HG03442 (cell line): ENCODE measurements at regions not wholly inside any gene's neighbourhood (a gene's known extent, or its start where the extent isn't known, plus 50 kb on each side); places are given as distances from the start of the nearest gene placed in this dataset.
"Not testable (repeated sequence)": the region's sequence is repeated elsewhere in the genome, so short reads cannot be mapped to it uniquely, and the experiment has no call there.

Experiments
- ATAC-seq: cut with Tn5 transposase; IDR thresholded peaks from one replicate; pipeline ENCODE4 v1.9.1; 2021; ENCODE audit warnings: mild to moderate bottlenecking, moderate library complexity; ENCODE audit not compliant: unreplicated experiment

DNA sequence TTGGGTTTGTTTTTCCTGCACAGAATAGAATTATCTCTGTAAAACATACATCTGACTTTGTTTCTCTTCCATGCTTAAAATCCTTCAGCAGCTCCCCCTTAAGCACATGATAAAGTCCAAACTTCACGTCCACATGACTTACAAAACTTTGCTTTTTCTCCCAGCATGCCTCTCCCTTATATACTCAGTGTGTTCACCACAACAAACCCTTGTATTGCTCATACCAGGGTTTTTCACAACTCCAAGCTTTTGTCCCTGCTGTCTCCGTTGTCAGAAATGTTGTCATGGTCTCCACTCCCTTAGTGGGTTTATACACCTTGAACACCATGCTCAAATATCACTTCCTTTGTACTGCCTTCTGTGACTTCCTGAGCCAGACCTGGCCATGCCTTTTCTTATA is 91.1 kb upstream of the MITF start:
- no peak for ATAC-seq

- ATAC-seq = no peak
Measured at GRCh38 chr3:69647511-69648110, 91.7 kb upstream of the MITF start.

DNA sequence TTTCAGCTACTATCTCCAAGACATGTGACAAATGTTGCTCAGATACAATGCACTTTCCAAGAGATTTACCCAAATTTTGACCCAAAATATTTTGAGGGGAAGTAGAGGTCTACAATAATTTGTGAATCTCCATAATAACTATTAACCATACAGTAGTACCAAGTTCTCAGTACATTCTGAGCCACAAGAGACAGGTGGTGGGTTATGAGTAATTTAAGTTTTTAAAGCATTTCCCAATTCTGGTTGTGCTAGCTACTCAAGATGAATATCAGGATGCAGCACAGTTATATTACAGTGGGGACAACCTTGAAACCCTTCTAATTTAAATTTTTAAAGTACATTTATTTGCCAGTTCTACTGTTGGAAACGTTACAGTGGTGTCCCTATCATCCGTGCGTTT is 92.2 kb upstream of the MITF start:
- ATAC-seq = no peak

DNA sequence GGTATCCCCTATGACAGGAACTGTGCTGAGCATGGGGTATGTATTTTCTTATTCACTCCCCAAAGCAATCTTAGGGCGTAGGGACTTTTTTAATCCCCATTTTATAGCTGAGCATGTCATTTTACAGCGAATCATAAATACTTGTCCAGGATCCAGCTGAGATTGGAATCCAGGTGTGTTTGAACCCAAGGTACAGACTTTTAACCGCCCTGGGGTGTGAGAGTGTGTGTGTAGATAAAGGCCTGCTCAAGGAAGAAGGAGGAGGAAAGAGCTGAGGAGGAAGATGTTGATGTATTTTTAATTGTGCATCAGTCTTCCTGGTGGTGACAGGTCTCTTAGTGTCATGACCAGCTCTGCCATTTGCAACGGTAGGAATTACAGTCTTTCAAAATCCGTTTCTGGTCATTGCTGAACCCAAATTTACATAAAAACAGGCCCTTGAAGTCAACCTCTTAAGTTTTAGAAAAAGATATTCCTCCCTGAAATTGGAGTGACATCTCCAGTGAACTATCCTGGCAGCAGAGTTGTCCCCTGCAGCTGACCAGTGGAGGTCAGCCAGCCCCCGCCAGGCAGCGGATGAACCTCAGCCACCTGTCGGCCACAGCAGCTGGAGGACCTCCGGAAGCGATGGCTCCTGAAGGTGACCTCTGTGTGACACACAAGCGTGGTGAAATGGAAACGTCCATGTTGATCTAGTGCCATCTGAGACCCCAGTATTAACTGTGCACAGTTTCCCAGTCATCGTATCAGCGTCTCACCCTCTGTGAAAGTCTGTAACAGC is 92.8 kb upstream of the MITF start:
- ATAC-seq = no peak

- ATAC-seq = no peak
Measured at GRCh38 chr3:69642606-69643005, 96.7 kb upstream of the MITF start.

DNA sequence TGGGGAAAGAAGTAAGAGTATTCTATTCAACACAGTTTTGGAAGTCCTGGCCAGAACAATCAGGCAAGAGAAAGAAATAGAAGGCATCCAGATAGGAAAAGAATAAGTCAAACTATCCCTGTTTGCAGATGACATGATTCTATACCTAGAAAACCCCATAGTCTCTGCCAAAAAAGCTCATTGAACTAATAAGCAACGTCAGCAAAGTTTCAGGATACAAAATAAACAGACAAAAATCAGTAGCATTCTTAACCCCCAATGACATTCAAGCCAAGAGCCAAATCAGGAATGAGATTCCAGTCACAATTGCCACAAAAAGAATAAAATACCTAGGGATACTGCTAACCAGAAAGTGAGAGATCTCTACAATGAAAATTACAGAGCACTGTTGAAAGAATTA is 99.4 kb upstream of the MITF start:
- ATAC-seq = no peak

DNA sequence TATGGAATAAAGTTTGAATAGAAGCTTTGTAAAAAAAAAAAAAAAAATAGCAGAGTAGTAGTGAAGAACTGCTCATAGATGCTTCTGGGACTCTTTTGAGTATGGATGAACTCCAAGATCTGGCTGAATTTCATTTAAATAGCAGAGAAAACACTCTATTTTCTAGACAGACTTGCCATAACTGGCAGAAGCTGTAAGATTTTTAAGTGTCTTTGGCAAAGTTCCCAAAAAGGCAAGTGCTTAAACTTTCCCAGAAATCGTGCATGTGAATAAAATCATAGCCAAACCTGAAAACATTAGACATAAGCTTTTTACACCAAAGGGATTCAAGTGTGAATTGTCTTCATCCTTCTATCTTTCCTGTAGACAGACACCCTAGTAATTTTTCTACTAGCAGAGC is 110.3 kb upstream of the MITF start:
- ATAC-seq = no peak

DNA sequence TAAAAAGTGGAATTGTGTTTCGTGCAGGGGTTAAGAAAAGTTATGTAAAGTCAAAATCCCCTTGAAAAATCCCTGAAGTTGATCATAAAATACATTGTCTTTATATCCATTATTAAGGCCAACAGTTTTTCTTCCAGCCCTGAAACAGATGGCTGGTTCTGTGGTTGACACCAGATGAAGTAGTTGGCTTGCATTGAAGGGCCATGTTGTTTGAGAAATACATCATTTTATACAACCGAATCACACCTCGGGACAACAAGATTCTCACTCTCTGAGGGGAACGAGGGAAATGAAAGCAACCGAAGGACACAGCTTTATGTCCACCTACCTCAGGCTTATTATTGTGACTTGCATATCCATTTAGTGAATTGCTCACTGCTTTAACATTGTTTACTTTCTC is 126.0 kb upstream of the MITF start:
- no peak for ATAC-seq

- ATAC-seq = no peak
Measured at GRCh38 chr3:69612791-69613190, 126.5 kb upstream of the MITF start.

DNA sequence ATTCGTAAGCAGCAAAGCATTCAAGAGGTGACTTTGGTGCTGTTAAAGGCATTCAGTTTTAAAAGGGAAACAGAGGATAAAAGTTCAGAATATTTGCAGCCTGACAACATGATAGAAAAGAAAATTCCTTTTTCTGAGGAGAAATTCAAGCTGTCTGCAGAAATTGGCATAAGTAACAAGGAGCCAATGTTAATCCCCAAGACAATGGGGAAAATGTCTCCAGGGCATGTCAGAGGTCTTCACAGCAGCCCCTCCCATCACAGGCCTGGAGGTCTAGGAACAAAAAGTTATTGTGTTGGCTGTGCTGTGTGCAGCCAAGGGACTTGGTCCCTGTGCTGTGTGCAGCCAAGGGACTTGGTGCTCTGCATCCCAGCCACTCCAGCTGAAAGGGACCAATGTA is 129.7 kb upstream of the MITF start:
- ATAC-seq = not testable (repeated sequence)

DNA sequence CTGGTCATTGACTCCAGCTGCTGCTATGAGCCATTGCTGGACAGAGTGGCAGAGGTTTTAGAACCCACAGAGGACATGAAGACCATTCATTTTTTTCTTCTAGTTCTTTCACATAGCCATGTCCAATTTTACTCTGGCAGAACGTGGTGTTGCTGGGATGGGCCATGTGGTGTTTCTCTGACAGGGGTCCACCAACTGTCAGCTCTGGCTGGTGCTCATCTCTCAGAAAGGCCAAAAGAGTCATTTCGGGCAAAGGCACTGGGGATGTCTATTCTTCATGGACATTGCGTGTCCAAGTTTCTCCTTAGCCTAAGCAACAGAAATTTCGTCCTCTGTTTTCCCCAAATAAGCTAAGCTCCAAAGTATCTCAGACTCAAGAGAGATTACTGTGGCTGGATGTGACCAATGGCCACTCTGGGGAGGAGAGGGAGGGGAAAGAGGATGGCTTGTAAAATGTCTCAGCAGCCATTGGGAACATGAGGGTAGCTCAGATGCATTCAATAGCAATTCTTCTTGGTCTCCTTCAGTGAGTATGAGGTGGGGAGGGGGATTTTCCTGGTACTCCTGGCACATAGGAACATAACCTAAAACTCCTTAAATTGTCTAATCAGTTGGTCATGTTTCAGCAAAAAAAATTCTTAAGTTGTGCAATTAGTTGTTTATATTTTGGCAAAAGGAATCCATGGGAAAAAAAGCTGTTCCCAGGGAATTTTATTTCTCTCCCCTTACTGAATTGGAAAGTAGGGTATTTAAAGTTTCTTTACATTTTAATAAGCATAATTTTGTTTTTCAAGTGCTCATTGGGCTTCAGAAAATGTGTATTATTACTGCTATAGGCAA is 131.6 kb upstream of the MITF start:
- ATAC-seq = no peak

GRCh38 chr3:69605867-69606266 is 133.4 kb upstream of the MITF start:
- ATAC-seq = no peak

DNA sequence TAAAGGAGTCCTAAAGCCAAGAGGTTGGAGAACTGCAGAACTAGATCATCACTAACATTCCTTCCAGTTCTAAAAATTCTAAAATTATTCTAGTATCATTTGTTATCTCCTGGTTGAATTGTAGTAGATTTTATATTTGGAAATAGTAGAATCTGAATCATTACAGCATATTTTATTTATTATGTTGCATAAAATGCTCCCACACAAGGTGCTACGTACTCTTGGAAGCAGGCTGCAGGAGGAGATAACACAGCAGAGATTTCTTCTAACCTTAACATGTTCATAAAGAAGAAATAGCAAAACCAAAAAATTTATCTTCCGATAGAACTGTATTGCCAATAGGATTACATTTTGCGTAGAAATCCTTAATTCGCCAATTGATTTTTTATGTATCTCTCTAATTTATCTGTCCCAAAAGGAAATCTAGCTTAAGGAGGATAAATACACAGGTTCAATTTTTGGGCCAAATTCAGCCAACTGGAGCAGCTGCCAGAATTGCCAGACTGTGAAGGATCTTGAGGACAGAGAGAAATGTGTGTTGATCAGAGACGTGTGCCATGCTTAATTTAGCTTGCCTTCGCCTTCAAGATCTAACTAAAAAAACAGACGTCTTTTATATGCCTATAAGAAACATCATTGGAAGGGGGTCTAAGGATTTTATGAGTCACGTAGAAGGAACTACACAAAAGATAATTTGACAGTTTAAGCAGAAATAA is 134.4 kb upstream of the MITF start:
- ATAC-seq = no peak

DNA sequence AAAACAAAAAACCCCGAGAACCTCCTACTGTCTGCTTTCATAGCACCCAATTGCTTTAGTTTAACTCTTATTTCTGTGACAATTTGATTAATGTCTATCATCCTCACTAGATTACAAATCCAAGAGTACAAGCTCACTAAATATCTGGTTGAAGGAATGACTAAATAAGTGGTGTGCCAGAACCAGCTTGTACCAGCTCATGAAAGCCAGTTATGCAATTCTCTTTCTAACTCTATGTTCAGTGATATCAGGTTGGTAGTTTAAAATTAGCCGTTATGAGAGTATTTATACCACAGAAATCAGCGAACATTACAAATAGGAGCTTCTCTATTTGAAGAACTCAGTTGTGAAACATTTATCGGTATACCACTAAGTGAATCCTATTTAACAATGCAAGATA is 137.2 kb upstream of the MITF start:
- no peak for ATAC-seq

GRCh38 chr3:69594286-69594685 is 145.0 kb upstream of the MITF start:
- ATAC-seq = no peak

- ATAC-seq = no peak
Measured at GRCh38 chr3:69591164-69591736, 148.0 kb upstream of the MITF start.

- ATAC-seq = no peak
Measured at GRCh38 chr3:69590111-69590510, 149.2 kb upstream of the MITF start.

DNA sequence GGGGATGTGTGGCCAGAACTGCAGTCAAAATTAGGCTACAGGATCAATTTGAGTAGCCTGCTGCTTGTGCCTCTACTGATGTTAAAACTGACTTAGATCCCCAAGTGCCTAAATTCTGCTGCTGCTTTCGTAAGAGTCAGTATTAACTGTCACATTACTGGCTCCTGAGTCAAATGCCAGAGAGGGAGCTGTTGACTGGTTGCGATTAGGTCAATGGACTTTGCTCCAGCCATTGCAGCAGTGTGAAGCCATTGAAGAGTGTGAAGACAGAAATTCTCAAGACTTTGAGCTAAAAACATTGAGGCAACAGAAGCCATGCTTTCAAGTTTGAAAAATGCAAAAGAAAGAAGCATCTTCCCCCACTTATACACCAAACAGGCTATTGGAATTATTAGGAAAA is 151.1 kb upstream of the MITF start:
- no peak for ATAC-seq

DNA sequence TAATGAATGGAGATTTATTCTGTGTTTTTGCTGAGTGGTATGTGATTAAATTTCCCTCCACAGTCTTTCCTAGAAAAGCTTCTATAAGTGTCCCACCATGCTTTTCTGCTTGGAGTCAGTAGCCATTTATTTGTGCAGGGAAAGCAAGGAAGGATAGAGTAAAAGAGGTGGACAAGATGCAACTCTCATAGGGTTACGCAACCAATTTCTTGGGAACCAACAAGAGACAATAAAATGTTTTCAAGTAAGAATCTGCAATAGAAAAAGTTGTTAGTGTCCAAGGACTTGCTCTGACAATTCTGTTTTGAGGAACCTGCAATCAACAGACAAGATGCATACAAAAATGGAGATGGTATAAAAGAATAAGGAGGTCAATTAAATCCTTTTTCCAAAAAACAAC is 153.8 kb upstream of the MITF start:
- ATAC-seq = no peak

DNA sequence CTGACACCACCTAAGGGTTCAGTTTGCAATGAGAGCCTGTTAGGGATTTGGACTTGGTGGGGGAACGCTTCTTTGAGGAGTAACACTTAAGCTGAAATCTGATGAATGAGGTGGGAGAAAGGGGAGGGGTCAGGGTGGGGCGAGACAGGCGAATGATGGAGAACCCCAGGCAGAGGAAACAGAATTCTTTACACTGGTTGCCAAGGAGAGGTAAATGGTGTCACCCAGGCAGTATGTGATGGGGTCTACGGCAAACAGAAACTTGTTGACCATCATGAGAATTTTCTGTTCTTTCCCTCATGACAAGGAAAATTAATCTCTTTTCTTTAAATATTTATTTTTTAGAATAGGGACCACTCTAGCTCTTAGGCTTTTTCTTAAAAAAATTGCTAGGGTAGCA is 157.2 kb upstream of the MITF start:
- ATAC-seq = no peak
